Keratinocyte (primary cell): ENCODE measurements at regions not wholly inside any gene's neighbourhood (a gene's known extent, or its start where the extent isn't known, plus 50 kb on each side); places are given as distances from the start of the nearest gene placed in this dataset.

Source experiments
- DNase-seq: peaks from one replicate; pipeline ENCODE4 v3.0.0-alpha.2; 2011; ENCODE audit warnings: low read depth, missing footprints, low spot score
- FAIRE-seq: peaks from 2 replicates; lab custom pipeline; 2011; peaks lifted over from hg19 to GRCh38; lab: Jason Lieb, UNC
- H2AFZ ChIP-seq: 2 replicates; pipeline ENCODE4 v1.6.0; 2012; ENCODE audit warnings: low read length, control low read depth, inconsistent platforms; ENCODE audit not compliant: control insufficient read depth
- H3K27ac ChIP-seq: 2 replicates; pipeline ENCODE4 v1.5.1; 2011; ENCODE audit warnings: low read length; ENCODE audit not compliant: control insufficient read depth, insufficient read depth
- H3K27me3 ChIP-seq: 3 replicates; pipeline ENCODE4 v1.6.0; 2011; ENCODE audit warnings: low read length; ENCODE audit not compliant: control insufficient read depth, insufficient read depth; ENCODE audit errors: extremely low read depth
- H3K36me3 ChIP-seq, 2 experiments: 2 replicates in 1 of 2; 3 replicates in 1 of 2; pipeline ENCODE4 v1.5.1; 2011; ENCODE audit warnings: low read length in 2 of 2, mild to moderate bottlenecking in 1 of 2; ENCODE audit not compliant: control insufficient read depth in 2 of 2, insufficient read depth in 2 of 2; ENCODE audit errors: extremely low read depth in 1 of 2
- H3K4me1 ChIP-seq: 3 replicates; pipeline ENCODE4 v1.5.1; 2011; ENCODE audit warnings: low read length; ENCODE audit not compliant: control insufficient read depth, insufficient read depth; ENCODE audit errors: extremely low read depth
- H3K4me2 ChIP-seq: 3 replicates; pipeline ENCODE4 v1.6.0; 2011; ENCODE audit warnings: low read depth, low read length; ENCODE audit not compliant: control insufficient read depth, insufficient read depth; ENCODE audit errors: extremely low read depth
- H3K4me3 ChIP-seq, 3 experiments: fragments of 200-600 bp in 1 of 3; sonication (generic) in 1 of 3; 2 replicates in 2 of 3; 3 replicates in 1 of 3; pipeline ENCODE4 v1.5.1; 2011 to 2016; ENCODE audit warnings: low read length in 3 of 3, mild to moderate bottlenecking in 3 of 3, control low read depth in 2 of 3, inconsistent platforms in 1 of 3, low read depth in 1 of 3, mixed read lengths in 1 of 3, mixed run types in 1 of 3, moderate library complexity in 1 of 3; ENCODE audit not compliant: control insufficient read depth in 2 of 3, insufficient read depth in 2 of 3; ENCODE audit errors: extremely low read depth in 1 of 3
- H3K79me2 ChIP-seq: 2 replicates; pipeline ENCODE4 v1.6.0; 2012; ENCODE audit warnings: low read length; ENCODE audit not compliant: control insufficient read depth, insufficient read depth
- H3K9ac ChIP-seq: 3 replicates; pipeline ENCODE4 v1.6.0; 2011; ENCODE audit warnings: low read length; ENCODE audit not compliant: control insufficient read depth, insufficient read depth; ENCODE audit errors: extremely low read depth
- H3K9me1 ChIP-seq: 3 replicates; pipeline ENCODE4 v1.6.0; 2011; ENCODE audit warnings: low read length; ENCODE audit not compliant: control insufficient read depth, insufficient read depth; ENCODE audit errors: extremely low read depth
- H3K9me3 ChIP-seq: 2 replicates; pipeline ENCODE4 v1.5.1; 2012; ENCODE audit warnings: low read depth, low read length; ENCODE audit not compliant: control insufficient read depth
- H4K20me1 ChIP-seq: 3 replicates; pipeline ENCODE4 v1.6.0; 2011; ENCODE audit warnings: low read length; ENCODE audit not compliant: control insufficient read depth, insufficient read depth; ENCODE audit errors: extremely low read depth
- CTCF ChIP-seq, 3 experiments: IDR thresholded peaks in 1 of 3; conservative IDR thresholded peaks in 1 of 3; optimal IDR thresholded peaks in 1 of 3; 2 replicates in 2 of 3; 3 replicates in 1 of 3; pipeline versions ENCODE3 to v1.5.1; 2011; ENCODE audit warnings: low read length in 3 of 3, mild to moderate bottlenecking in 3 of 3, moderate library complexity in 2 of 3, control low read depth in 1 of 3, inconsistent platforms in 1 of 3; ENCODE audit not compliant: insufficient read depth in 2 of 3; ENCODE audit errors: extremely low read depth in 1 of 3
- EZH2 ChIP-seq: IDR thresholded peaks from one replicate; pipeline ENCODE4 v1.6.1; 2012; ENCODE audit warnings: inconsistent platforms, mild to moderate bottlenecking, low read length, moderate library complexity
- dilution Hi-C: fragments of 300-500 bp; cut with MboI; formaldehyde crosslinking; loops from one replicate; pipeline ENCODE4 v1.7.0; 2020; ENCODE audit warnings: low sequenced_read_pairs; ENCODE audit not compliant: extremely low pct_ligation_motif_present

- H3K4me3 ChIP-seq, result no peak overlapping the region
- no peaks in the 10 kb centered on the region for H3K27me3 ChIP-seq
- TF ChIP-seq EZH2, result no peak
- TF ChIP-seq CTCF (optimal IDR thresholded peaks at IDR 0.05 in 1 of 3, IDR thresholded peaks at IDR 0.05 in 1 of 3, conservative IDR thresholded peaks at IDR 0.05 in 1 of 3; ENCODE audit: extremely low read depth in 1 of 3, insufficient read depth in 2 of 3, low read length in 3 of 3), result no peak
- DNase-seq (no peak), FAIRE-seq (no peak)
- dilution Hi-C loops, result no loop called here
- no peaks in the 10 kb centered on the region for H3K79me2 ChIP-seq
- H3K4me1 ChIP-seq, result no peaks in the 10 kb centered on the region
- H3K9ac ChIP-seq, result no peak overlapping the region
- no peak overlapping the region for H3K27ac ChIP-seq
- H3K36me3 ChIP-seq, result no peaks in the 10 kb centered on the region
- no peaks in the 10 kb centered on the region for H4K20me1 ChIP-seq
- H2AFZ ChIP-seq, result no peak overlapping the region
- no peaks in the 10 kb centered on the region for H3K9me3 ChIP-seq
- H3K4me2 ChIP-seq, result no peak overlapping the region
- H3K9me1 ChIP-seq, result no peaks in the 10 kb centered on the region
These were observed 293.4 kb downstream of the CD109 start for GRCh38 chr6:73989428-73989827.

GRCh38 chr6:73985891-73986290, 289.9 kb downstream of the CD109 start:
- FAIRE-seq (peak; percentile 78), DNase-seq (no peak)
- Histone ChIP-seq H3K4me3 (no peak overlapping the region), H3K27ac (no peak overlapping the region), H3K27me3 (no peaks in the 10 kb centered on the region), H3K4me2 (no peak overlapping the region), H3K9me3 (no peaks in the 10 kb centered on the region), H3K9me1 (no peaks in the 10 kb centered on the region), H3K4me1 (no peaks in the 10 kb centered on the region), H3K79me2 (no peaks in the 10 kb centered on the region), H3K36me3 (no peaks in the 10 kb centered on the region), H3K9ac (no peak overlapping the region), H2AFZ (no peak overlapping the region), H4K20me1 (no peaks in the 10 kb centered on the region)
- dilution Hi-C loops, result no loop called here
- TF ChIP-seq CTCF (optimal IDR thresholded peaks at IDR 0.05 in 1 of 3, IDR thresholded peaks at IDR 0.05 in 1 of 3, conservative IDR thresholded peaks at IDR 0.05 in 1 of 3; ENCODE audit: extremely low read depth in 1 of 3, insufficient read depth in 2 of 3, low read length in 3 of 3) (peak; percentile 54 to 85 (median 82)), EZH2 (no peak)
